Activated CD4-positive, alpha-beta T cell treated with anti-CD3 and anti-CD28 coated beads, Interleukin-2, amount 50 U/mL, for 16 hours (primary cell): ENCODE measurements at regions not wholly inside any gene's neighbourhood (a gene's known extent, or its start where the extent isn't known, plus 50 kb on each side); places are given as distances from the start of the nearest gene placed in this dataset.
A peak's percentile ranks its signal among the peaks of the same experiment; 100 is the strongest.
"Not testable (repeated sequence)": the region's sequence is repeated elsewhere in the genome, so short reads cannot be mapped to it uniquely, and the experiment has no call there.

ENCODE experiments used
- DNase-seq: peaks from one replicate; pipeline ENCODE4 v3.0.0-alpha.2; 2020

DNA sequence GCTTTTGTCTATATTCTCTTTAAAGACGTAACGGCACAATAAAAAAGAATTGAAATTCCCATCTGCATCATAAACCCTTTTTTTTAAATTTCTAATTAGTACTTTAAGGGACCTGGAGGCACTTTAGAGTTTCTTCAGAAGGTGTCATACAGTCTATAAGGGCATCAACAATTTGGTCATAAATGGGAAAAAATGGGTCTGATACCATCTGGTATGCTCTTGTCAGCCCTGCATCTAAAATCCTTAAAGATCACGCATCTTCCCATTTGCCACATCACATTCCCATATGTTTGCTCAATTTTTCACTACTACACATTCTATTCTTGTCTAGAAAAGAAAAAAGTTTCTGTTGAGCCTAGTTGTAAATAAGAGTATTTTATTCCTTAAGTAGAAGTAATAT is 53.8 kb downstream of the COX7C start:
- DNase-seq = no peak

DNA sequence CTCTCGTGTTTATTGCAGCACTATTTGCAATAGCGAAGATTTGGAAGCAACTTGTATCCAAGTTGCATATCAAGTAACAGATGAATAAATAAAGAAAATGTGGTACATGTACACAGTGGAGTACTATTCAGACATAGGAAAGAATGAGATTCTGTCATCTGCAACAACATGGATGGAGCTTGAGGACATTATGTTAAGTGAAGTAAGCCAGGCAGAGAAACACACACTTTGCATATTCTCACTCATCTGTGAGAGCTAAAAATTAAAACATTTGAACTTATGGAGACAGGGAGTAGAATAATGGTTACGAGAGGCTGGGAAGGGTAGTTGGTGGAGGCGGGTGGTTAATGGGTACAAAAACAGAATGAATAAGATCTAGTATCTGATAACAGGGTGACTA is 56.3 kb downstream of the COX7C start:
- DNase-seq = no peak

DNA sequence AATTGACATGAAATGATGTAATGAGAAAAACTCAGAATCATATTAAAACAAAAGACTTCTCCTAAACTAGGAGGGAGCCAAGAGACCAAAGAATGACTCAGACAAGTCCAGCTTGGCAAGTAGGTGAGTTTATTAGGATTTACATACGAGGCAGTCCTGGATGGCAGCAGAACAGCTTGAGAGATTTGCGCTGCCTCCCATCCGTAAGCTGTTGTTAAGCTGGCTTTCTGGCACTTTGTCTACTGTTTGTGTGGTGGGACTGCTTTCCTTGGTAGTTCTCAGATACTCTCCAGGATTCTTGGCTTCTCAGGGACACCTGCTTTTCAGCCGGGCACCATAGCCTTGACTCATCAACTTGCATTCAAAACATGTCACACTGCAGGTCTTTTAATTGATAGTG is 57.6 kb downstream of the COX7C start:
- no peak for DNase-seq

DNA sequence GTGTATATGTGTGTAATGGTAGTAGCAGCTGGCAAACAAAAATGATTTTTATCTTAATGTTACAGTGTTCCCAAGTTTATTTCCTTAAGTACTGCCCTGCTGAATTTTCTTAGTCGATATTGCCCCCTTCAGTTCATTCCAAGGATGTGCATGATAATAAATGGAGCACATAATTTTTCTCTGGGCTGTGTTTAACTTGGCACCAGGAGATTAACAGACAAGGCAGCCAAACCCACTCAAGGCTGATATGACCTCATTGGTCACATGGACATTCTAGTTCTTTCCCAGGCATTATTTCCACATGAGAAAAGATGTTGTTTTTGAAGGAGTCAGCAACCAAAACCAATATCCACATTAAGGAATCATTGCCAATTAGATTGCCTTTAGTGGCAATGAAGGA is 61.8 kb downstream of the COX7C start:
- peak; percentile 18 for DNase-seq

DNA sequence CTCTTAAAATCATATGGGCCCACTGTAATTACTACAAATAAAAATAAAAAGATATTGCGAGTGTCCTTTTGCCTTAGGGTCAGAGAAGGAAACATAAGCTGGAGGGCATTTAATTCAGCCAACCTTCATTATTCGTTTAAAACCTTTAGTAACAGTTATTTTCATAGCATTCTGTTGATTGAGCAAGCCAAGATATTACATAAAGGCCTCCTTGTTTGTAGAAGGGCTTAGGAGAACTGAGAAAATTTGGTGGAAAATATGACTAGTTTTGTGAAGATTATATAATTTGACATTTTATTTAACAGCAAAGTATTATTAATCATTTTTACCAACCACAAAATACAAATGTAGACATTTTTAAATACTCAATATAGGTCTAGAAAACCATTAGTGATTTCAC is 62.2 kb downstream of the COX7C start:
- DNase-seq = no peak

DNA sequence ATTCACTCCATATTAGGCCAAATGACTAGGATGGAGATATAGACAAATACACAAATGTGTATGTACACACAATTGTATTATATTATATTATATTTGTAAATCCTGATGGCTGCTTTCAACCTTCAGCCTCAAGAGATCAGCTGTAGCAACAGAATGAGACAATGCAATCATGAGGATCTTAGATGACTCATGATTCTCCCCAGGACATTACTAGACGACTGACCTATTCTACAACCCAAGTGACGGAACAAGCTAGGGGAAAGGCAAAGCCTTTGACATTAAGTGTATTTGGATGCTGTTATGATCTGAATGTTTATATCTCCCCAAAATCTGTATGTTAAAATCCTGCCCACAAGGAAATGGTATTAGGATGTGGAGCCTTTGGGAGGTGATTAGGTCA is 66.5 kb downstream of the COX7C start:
- DNase-seq = no peak

DNA sequence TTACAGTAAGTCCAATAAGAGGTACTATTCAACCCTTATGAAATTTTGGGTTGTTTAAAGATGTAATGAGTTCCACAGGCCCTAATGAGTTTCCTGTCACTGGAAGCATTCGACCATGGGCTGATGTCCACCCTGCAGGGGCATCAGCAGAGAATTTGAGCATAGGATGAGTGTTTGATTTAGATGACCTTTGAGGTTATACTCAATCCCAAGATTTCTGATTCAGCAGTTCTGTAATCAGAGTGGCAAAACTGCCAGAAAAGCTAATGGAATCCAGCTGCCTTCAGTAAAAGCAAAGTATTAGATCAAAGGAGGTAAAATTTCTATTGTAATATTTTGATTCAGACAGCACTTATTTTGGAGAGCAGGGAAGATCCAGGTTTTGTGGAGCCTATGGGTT is 68.3 kb downstream of the COX7C start:
- DNase-seq = no peak

DNA sequence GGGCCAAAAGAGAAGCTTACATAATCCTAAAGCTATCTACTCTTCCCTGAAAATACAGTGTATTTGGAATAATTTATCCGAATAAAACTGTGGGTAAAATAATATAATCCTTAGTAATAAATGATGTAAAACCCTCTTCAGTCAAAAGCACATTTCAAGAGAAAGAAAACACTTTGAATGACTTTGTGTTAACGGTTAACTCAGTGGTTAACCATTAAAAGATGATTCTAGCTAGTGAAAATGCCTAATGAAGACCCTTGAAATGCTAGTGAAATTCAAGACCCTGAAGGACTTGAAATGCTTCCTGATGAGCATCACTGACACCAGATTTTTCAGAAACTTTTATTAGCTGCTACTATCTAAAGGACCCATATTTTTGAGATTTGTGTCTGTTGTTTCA is 70.7 kb downstream of the COX7C start:
- no peak for DNase-seq

DNA sequence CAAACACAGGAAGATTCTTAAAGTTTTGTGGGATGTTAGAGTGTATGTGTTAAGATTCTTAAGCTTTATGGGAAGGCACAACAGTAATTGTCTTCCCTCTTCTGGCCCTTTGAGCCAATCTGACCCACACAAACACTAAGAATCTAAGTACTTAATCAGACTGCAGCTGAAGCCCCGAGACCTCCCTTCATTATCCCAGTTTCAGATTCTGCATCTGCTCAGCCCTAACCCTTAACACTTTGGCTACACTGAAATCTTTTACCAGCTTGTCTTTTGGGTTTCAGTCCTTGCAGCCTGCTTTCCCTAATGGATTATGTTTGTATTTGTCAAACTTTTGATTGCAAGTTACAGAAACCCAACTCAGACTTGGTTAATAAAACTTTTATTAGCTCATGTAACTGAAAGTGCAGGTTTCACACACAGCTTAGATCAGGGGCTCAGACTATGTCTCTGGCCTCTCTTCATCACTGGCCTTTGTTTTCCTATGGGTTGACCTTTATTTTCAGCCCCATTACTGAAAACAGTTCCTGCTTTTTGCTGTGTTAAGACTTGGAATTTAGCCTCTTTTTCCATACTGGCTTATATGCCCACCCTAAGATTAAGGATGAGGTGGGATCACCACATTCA is 71.5 kb downstream of the COX7C start:
- no peak for DNase-seq

DNA sequence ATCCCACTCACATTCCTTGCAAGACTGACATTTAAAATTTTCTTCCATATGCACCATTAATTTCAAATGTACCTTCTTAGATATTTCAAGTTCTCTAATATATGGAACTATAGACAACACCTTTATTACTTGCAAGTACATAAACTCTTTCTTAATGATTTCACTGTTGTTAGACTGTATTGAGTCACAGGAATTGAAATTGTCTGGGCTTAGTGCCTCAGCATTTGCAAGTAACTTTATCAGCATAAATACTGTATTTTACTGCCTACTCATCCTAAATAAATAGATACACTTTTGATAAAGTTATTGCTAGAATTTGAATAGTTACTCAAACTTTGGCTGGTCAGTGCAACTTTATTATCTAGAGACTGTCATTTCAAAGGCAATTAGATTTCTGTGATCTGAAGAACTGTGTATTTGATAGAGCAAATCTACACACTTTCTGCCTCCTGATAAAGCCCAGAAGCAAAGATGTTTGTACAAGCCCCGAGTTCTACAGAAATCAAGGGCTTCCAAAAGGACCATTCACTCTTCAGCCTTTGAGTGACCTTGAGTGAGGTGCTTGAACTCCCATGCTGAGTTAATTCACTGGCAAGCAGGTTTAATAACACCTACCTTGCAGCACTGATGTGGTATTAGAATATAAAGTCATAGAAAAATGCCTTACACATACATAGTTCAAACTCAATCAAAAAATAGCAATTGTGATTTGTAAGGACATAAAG is 91.6 kb downstream of the COX7C start:
- no peak for DNase-seq

DNA sequence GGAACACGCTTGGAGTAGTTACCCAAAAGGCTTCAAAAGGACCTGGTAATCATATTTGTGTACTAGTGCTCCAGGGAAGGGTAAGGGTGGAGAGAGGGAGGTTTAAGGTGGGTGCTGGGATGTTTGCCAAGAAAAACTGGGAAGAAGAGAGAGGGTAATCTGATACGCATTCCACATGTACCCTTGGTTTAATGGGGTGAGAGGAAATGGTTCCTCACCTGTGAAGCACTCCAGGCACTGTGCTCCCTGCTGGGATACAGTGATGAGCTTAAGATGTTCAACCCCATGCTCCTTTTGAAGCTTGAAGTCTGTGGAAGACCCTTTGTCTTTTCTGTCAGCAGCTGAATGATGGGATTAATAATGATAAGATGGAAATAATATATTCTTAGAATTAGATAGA is 98.4 kb downstream of the COX7C start:
- DNase-seq = no peak

DNA sequence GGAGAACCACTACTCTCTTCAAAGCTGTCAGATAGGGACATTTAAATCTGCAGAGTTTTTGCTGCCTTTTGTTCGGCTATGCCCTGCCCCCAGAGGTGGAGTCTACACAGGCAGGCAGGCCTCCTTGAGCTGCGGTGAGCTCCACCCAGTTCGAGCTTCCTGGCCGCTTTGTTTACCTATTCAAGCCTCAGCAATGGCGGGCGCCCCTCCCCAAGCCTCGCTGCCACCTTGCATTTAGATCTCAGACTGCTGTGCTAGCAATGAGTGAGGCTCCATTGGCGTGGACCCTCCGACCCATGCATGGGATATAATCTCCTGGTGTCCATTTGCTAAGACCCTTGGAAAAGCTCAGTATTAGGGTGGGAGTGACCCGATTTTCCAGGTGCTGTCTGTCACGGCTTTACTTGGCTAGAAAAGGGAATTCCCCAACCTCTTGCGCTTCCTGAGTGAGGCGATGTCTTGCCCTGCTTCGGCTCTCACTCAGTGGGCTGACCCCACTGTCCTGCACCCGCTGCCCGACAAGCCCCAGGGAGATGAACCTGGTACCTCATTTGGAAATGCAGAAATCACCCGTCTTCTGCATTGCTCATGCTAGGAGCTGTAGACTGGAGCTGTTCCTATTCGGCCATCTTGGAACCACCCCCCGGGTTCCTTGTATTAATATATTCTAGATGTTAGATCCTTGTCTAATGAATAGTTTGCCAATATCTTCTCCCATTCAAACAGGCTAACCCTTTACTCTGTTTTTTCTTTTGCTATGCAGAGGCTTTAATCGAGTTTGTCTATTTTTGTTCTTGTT is 113.8 kb downstream of the COX7C start:
- not testable (repeated sequence) for DNase-seq

DNA sequence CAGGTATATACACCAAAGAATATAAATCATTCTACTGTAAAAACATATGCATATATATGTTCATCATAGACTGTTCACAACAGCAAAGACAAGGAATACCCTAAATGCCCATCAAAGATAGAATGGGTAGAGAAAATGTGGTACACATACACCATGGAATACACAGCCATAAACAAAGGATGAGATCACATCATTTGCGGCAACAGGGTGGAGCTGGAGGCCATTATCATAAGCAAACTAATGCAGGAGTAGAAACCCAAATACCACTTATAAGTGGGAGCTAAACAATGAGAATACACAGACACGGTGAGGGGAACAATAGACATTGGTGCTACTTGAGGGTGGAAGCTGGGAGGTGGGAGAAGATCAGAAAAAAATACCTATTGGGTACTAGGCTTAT is 117.6 kb downstream of the COX7C start:
- DNase-seq = no peak

DNA sequence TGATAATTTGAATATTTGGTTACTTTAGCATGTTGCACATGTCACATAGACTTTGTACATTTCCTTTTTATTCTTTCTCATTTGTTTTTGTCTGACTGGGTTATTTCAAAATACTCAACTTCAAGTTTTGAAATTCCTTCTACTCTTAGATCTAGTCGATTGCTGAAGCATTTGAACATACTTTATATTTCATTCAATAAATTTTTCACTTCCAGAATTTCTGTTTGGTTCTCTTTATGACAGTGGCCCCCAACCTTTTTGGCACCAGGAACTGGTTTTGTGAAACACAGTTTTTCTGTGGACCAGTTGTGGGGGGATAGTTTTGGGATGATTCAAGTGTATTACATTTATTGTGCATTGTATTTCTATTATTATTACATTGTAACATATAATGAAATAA is 119.8 kb downstream of the COX7C start:
- no peak for DNase-seq

DNA sequence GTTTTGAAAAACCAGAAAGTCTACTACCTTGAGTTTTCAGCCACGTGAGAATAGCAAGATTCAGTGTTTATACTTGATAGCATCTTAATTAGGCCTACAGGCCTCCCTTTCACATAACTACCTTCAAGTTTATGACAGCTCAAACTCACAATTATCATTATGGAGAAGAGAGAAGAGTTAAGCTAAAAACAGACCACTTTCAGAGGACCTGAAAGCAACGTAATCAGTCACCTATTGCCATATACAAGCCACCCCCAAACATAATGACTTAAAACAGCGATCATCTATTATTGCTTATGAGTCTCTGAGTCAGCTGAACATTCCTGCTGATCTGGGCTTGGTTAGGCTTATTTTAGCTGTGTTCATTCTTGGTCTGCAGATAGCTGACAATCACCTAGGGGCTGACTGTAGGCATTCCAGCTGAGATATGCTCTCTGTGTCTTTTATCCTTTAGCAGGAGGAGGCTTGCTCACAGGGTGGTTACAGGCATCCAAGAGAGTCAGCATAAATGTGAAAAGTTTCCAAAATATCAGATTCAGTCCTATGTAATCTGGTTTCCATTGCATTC is 130.9 kb downstream of the COX7C start:
- no peak for DNase-seq

DNA sequence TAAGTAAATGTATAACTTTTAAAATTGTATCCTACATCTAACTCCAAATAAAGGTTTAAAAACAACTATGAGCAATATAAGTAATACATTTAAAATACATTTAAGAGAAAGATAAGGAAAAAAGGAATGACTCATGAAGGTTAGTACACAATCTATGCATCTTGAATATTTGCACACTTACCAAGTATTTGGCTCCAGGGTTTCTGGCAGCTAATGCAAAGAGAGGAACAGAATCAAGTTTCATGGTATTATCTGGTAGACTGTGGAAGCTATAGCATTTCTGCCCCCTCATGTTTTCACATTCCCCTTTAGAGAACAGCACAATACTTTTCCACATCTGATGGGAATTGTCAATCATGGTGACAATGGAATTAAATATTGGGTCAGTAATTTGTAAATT is 132.1 kb downstream of the COX7C start:
- DNase-seq = no peak

DNA sequence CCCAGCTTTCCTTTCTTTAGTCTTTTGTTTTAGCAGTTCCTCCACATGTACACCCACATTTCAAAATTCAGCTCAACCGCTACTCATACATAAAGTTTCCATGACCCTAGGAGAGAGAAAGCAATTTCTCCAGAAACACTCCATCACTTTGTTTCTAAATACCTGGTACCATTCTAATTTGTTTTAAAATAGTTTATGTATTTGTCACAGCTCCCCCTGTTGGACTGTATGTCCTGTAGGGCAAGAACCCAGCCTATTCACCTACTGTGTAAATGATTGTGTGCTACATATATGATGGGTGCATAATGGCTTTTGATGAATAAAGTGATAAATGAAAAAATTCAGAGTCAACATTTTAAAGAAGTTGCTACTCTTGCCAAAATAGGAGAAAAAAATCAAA is 139.1 kb downstream of the COX7C start:
- no peak for DNase-seq

DNA sequence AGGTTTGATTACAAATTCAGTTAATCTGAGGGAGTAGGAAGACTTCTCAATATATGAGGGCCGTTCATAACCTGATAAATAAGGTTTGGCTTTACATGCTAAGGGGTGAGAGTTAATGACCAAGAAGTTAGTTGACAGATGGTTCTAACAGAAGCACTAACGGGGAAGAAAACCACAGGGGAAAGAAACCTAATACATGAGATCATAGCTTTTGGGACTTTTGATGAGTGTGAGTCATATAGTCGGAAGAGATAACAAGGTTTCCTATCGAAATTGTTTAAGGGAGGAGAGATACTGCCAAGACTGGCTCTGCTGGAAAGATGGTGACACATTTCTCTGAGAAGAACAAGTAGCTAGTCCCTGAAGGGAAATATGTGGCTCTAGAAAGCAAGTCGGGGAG is 140.1 kb downstream of the COX7C start:
- DNase-seq = no peak

DNA sequence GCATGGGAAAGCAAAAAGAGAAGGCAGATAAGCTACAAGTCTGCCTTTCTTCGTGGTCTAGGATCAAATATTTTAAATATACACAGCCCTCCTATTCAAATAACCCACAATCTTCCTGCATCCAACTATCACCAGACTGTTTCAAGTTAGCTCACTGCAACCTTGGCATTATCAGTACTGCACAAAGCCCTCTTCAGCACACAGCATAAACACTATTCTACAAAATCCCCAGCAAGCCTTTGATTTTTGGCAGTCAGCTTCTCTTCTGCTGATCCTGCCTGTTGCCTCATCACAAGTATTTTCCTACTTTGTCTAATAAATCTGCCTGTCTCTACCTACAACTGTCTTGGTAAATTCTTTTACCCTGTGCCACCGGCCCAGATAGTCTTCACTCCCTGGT is 142.9 kb downstream of the COX7C start:
- no peak for DNase-seq

DNA sequence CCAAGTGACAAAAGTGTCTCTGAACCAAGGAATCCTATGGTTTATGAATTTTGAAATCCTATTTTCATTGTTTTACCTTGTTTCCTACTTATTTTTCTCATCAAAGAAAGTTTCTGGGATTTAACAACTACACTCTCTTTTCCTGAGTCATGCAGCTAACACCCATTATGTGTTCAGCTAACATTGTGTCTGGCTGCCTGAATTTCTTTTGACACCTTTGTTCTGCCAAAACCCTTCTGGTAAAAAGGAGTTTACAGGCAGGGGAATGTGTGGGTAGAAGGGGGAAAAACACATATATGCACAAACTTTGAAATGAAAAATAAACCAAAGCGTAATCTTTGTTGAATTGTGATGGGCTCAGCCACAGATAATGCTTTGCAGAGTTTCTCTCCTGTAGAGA is 146.2 kb downstream of the COX7C start:
- DNase-seq = no peak

DNA sequence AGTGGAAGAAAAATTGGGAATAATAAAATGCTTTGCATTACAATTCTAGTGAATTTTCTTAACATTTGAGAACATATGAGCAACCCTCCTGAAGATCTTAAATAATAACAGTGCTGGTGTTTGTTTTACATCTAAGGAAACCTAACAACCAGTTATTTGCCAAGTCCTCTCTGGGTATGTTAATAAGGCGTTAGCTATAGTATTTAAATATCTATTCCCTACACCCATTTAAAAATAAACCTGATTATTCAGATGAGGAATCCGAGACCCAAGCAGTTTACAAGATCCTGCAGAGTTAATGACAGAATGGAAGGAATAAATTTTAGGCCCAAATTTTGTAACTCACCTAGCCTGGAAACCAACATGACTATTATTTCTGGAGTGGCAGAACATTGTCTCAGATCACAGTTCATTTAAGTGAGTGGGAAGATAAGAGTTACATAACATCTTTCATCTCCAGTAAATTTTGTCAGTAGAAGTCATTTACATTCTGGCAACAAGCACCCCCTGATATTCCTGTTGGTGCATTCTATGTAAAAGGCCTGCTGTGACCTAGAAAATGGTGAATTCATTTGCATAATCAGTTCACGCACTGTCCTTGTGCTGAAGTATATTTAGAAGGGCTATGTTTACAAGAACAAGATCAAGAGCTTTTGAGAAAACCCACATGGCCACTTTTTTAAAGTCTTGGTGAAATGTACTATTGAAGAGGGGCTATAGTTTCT is 148.2 kb downstream of the COX7C start:
- no peak for DNase-seq

DNA sequence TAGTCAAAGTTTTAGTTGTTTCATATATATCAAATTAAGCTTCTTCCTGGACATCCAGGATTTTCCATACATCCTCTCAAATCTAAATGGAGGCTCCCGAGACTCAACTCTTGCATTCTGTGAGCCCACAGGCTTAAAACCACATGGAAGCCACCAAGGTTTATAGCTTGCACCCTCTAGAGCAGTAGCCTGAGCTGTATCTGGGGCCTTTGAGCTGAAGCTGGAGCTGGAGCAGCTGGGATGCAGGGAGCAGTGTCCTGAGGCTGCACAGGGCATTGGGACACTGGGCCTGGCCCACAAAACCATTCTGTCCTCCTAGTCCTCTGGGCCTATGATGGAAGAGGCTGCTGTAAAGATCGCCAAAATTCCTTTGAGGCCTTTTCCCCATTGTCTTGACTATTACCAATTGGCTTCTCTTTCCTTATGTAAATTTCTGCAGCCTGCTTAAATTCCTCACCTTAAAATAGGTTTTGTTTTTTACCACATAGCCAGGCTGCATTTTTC is 151.0 kb downstream of the COX7C start:
- no peak for DNase-seq

DNA sequence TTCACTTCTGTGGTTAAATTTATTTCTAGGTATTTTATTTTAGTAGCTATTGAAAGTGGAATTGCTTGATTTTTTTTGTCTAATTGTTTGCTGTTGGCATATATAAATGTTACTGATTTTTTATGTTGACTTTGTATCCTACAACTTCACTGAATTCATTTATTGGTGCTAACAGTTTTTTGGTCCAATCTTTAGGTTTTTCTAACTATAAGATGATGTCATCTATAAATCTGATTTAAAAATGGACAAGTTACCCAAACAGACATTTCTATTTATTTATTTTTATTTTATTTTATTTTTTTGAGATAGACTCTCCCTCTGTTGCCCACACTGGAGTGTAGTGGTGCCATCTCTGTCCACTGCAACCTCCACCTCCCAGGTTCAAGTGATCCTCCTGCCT is 162.3 kb downstream of the COX7C start:
- DNase-seq = no peak
